PC-9 (cell line): ENCODE measurements at regions not wholly inside any gene's neighbourhood (a gene's known extent, or its start where the extent isn't known, plus 50 kb on each side); places are given as distances from the start of the nearest gene placed in this dataset.
A peak's percentile ranks its signal among the peaks of the same experiment; 100 is the strongest.

Experiments
- BruUV-seq: library from RNA; stranded (reverse); fragments of 400-500 nt; replicated peaks from 2 replicates; lab custom pipeline; 2021; lab: Mats Ljungman, UMichigan
- CTCF ChIA-PET: fragments of 300-600 bp; sonication (Branson Sonifier 250); formaldehyde crosslinking; loops from one replicate; lab custom pipeline; 2022; ENCODE audit warnings: antibody characterized with exemption; lab: Charles Lee
- POLR2A ChIA-PET: fragments of 300-600 bp; sonication (Branson Sonifier 250); formaldehyde crosslinking; loops from one replicate; lab custom pipeline; 2022; ENCODE audit warnings: antibody characterized with exemption; ENCODE audit not compliant: unreplicated experiment; lab: Charles Lee
- DNase-seq, 2 experiments: peaks; one replicate each; pipeline versions ENCODE4 v3.0.0 to v3.0.0-alpha.2; 2015 to 2022; ENCODE audit warnings: mixed read lengths in 1 of 2
- H2AFZ ChIP-seq: fragments of 200-600 bp; sonication (generic); 2 replicates; pipeline ENCODE4 v1.8.1; 2017; ENCODE audit warnings: antibody characterized with exemption
- H3F3A ChIP-seq: fragments of 200-600 bp; sonication (generic); 2 replicates; pipeline ENCODE4 v1.8.1; 2017; ENCODE audit warnings: antibody characterized with exemption, mild to moderate bottlenecking, low read depth; ENCODE audit not compliant: insufficient read depth
- H3K27ac ChIP-seq: fragments of 200-600 bp; sonication (generic); 2 replicates; pipeline ENCODE4 v1.6.1; 2016; ENCODE audit warnings: mixed run types
- H3K27me3 ChIP-seq: fragments of 200-600 bp; sonication (generic); 2 replicates; pipeline ENCODE4 v1.6.1; 2016; ENCODE audit warnings: low read depth, mixed run types; ENCODE audit not compliant: insufficient read depth
- H3K36me3 ChIP-seq: fragments of 200-600 bp; sonication (generic); 2 replicates; pipeline ENCODE4 v1.6.1; 2016; ENCODE audit warnings: low read depth, mixed run types
- H3K4me1 ChIP-seq: fragments of 200-600 bp; sonication (generic); replicated peaks from 2 replicates; pipeline ENCODE4 v1.6.1; 2016; ENCODE audit warnings: mixed run types; ENCODE audit not compliant: insufficient read depth
- H3K4me2 ChIP-seq: fragments of 200-600 bp; sonication (generic); 2 replicates; pipeline ENCODE4 v1.6.1; 2017; ENCODE audit warnings: mixed run types
- H3K4me3 ChIP-seq: fragments of 200-600 bp; sonication (generic); 2 replicates; pipeline ENCODE4 v1.6.1; 2016; ENCODE audit warnings: mixed run types
- H3K79me2 ChIP-seq: fragments of 200-600 bp; sonication (generic); 2 replicates; pipeline ENCODE4 v1.6.1; 2017; ENCODE audit warnings: low read depth, mixed run types
- H3K9me2 ChIP-seq: fragments of 200-600 bp; sonication (generic); 2 replicates; pipeline ENCODE4 v1.8.1; 2017; ENCODE audit warnings: mild to moderate bottlenecking; ENCODE audit not compliant: insufficient read depth
- H3K9me3 ChIP-seq: fragments of 200-600 bp; sonication (generic); 2 replicates; pipeline ENCODE4 v1.8.1; 2016; ENCODE audit warnings: low read depth; ENCODE audit not compliant: insufficient read depth
- H4K20me1 ChIP-seq: fragments of 200-600 bp; sonication (generic); 2 replicates; pipeline ENCODE4 v1.8.1; 2017; ENCODE audit not compliant: insufficient read depth
- CTCF ChIP-seq: fragments of 200-600 bp; sonication (generic); conservative IDR thresholded peaks from 2 replicates; pipeline ENCODE4 v1.6.1; 2017; ENCODE audit warnings: mixed run types, antibody characterized with exemption, mild to moderate bottlenecking, moderate library complexity
- EZH2 ChIP-seq: fragments of 200-600 bp; sonication (generic); IDR thresholded peaks from 2 replicates; pipeline ENCODE4 v1.8.0; 2017; ENCODE audit warnings: antibody characterized with exemption, low read depth
- intact Hi-C: fragments of 100-400 bp; cut with micrococcal nuclease; formaldehyde crosslinking; loops from one replicate; pipeline ENCODE4 v1.10.0; 2022; ENCODE audit not compliant: unreplicated experiment

- intact Hi-C loops, result no loop called here
- H3K4me1 ChIP-seq, result no peaks in the 10 kb centered on the region
- H3K36me3 ChIP-seq, result no peaks in the 10 kb centered on the region
- H3K79me2 ChIP-seq, result no peaks in the 10 kb centered on the region
- no peak overlapping the region for H3K4me2 ChIP-seq
- H3K27ac ChIP-seq, result no peak overlapping the region
- TF ChIP-seq CTCF (no peak), EZH2 (no peak)
- H2AFZ ChIP-seq, result no peak overlapping the region
- no peaks in the 10 kb centered on the region for H4K20me1 ChIP-seq
- H3F3A ChIP-seq, result no peaks in the 10 kb centered on the region
- CTCF ChIA-PET, result no interaction called here
- BruUV-seq, result no TSS peak
- POLR2A ChIA-PET, result no interaction called here
- H3K9me2 ChIP-seq, result no peaks in the 10 kb centered on the region
- no peak for DNase-seq
- peaks cover 3% of the 10 kb centered on the region; the same call in 1 of the 2 replicates for H3K9me3 ChIP-seq
- H3K4me3 ChIP-seq, result no peak overlapping the region
- H3K27me3 ChIP-seq, result no peaks in the 10 kb centered on the region
Observed at GRCh38 chr18:1595195-1595594, 690.5 kb downstream of the ADCYAP1 start.

GRCh38 chr18:1599196-1599595, 694.5 kb downstream of the ADCYAP1 start:
- H2AFZ ChIP-seq, result no peak overlapping the region
- CTCF ChIA-PET, result no interaction called here

GRCh38 chr18:1604751-1605150, 700.1 kb downstream of the ADCYAP1 start:
- H3K4me3 ChIP-seq, result no peak overlapping the region
- H3K4me1 ChIP-seq, result no peaks in the 10 kb centered on the region
- CTCF ChIA-PET, result no interaction called here
- peak overlapping the region; percentile 67 for H2AFZ ChIP-seq
- no TSS peak for BruUV-seq
- no peaks in the 10 kb centered on the region for H3K27me3 ChIP-seq
- no peak overlapping the region for H3K4me2 ChIP-seq
- H3K9me3 ChIP-seq, result no peaks in the 10 kb centered on the region
- no peak for DNase-seq
- H4K20me1 ChIP-seq, result no peaks in the 10 kb centered on the region
- no peaks in the 10 kb centered on the region for H3F3A ChIP-seq
- H3K9me2 ChIP-seq, result no peaks in the 10 kb centered on the region
- no peaks in the 10 kb centered on the region for H3K79me2 ChIP-seq
- TF ChIP-seq CTCF, result no peak
- no peak for TF ChIP-seq EZH2
- intact Hi-C loops, result no loop called here
- POLR2A ChIA-PET, result no interaction called here
- H3K27ac ChIP-seq, result no peak overlapping the region
- H3K36me3 ChIP-seq, result no peaks in the 10 kb centered on the region

More at GRCh38 chr18:1599196-1599595, 694.5 kb downstream of the ADCYAP1 start:
- no TSS peak for BruUV-seq
- no peak overlapping the region for H3K4me3 ChIP-seq
- no peaks in the 10 kb centered on the region for H3K9me3 ChIP-seq
- no peaks in the 10 kb centered on the region for H3K36me3 ChIP-seq
- H3F3A ChIP-seq, result no peaks in the 10 kb centered on the region
- no peaks in the 10 kb centered on the region for H3K4me1 ChIP-seq
- intact Hi-C loops, result no loop called here
- H3K4me2 ChIP-seq, result no peak overlapping the region
- POLR2A ChIA-PET, result no interaction called here
- H3K79me2 ChIP-seq, result no peaks in the 10 kb centered on the region
- no peaks in the 10 kb centered on the region for H3K27me3 ChIP-seq
- DNase-seq, result no peak
- no peaks in the 10 kb centered on the region for H3K9me2 ChIP-seq
- H4K20me1 ChIP-seq, result no peaks in the 10 kb centered on the region
- TF ChIP-seq CTCF (no peak), EZH2 (no peak)
- H3K27ac ChIP-seq, result no peak overlapping the region
